ENCODE measurements at regions not wholly inside any gene's neighbourhood (a gene's known extent, or its start where the extent isn't known, plus 50 kb on each side); places are given as distances from the start of the nearest gene placed in this dataset.

DNA sequence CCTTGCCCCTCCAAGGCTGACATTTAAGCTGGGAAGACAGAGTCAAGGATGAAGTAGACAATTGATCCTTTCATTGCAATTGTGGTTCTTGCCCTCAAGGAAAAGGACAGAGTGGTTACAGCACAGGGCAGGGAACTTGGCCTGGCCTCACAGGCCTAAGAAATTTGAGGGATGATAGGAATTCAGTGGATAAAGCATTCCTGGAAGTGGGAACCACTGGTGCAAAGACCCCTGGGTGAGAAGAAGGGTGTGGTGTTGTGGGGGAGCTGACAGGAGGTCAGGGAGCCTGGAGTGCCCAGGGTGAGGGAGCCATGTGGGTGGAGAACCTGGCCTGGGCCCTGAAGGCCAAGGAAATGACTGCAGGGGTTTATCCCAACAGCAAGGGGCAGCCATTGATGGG, 287.4 kb downstream of the UACA start:
- no peak for DNase-seq

- DNase-seq, result no peak
These were observed 288.0 kb downstream of the UACA start for GRCh38 chr15:70475407-70475781.

GRCh38 chr15:70474471-70475406, 288.6 kb downstream of the UACA start:
- DNase-seq, result peak in 17 of 56 donors; percentile 9 to 83 (median 42)

GRCh38 chr15:70473581-70474370, 289.6 kb downstream of the UACA start:
- peak in 1 of 56 donors; percentile 32 for DNase-seq

GRCh38 chr15:70471517-70471916, 291.8 kb downstream of the UACA start:
- DNase-seq, result no peak

- no peak for DNase-seq
These were observed 292.7 kb downstream of the UACA start for GRCh38 chr15:70470556-70471191.

DNA sequence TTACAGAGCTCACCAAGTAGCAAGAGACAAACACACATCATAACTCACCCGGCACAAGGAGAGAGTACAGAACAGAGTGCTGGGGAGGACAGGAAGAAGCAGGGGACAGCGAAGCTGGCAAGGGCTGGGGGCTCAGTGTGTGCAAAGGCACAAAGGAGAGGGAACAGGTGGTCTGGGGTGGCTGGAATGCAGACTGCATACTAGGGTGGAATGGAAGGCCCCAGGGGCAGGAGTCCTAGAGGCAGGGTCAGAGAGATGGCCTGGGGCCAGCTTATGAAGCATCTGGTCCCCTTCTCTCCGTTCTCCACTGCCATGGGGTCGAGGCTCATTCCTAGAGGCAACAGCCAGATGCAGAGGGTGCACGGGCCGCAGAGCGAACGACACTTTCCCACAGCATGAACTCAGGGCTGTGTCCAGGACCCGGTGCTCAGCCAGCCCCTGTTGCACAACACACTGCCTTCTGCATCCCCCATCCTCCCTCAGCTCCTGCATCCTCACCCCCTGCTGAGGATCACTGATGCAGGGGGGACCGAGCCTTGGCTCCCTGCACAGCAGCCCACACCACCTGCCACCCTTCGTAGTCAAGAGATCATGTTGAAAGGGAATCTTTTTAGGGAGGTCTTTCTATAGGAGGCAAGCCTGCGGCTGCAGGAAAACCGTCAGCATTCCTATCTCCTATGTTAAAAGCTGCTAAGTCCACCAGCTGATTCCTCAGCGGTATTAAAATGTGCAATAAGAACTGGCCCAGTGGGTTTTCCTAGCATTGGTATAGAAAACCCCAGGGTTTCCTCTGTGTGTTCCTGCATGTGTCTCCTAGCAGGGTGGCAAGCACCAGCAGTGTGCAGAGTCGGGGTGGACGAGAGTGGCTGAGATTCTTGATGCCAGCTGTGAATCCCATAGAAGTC, 293.5 kb downstream of the UACA start:
- no peak for DNase-seq

DNA sequence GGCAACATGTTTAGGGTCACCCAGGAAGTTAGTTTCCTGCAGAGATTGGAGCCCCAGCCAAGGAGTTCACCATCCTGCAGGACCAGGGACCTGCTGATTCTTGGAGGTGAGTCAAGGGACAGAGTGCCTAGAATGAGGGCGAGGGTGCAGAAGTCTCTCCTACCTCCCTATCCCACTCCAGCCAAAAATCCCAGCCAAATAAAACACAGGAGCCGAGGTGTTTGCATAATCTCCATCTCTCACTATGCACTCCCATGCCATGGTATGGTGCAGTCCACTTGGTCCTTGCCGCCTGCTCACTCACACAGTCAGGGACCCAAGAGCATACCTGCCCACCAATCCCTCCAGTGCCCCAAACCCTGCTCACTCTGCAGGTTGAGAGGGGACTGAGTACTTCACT, 294.2 kb downstream of the UACA start:
- no peak for DNase-seq

GRCh38 chr15:70466895-70467529, 296.3 kb downstream of the UACA start:
- DNase-seq, result peak in 24 of 56 donors; percentile 14 to 69 (median 38)

- DNase-seq, result no peak
These were observed 297.1 kb downstream of the UACA start for GRCh38 chr15:70466305-70466704.

DNA sequence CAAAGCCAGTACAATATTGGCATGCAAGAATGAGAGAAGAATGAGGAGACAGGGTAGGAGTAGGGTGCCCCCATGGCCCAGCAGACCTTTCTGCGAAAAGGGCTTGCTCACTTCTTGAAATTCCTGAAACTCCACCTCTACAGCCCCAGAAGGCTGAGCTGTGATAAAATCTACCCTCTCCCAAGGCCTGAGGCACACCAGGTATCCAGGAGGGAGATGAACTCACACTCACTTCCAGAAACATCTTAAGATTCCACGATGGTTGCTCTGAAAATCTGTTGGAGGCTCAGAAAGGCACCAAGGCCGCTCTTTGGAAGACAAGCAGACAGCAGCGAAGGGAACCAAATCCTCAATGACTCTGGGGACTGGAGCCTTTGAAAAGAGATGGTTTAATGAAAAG, 297.5 kb downstream of the UACA start:
- no peak for DNase-seq

DNA sequence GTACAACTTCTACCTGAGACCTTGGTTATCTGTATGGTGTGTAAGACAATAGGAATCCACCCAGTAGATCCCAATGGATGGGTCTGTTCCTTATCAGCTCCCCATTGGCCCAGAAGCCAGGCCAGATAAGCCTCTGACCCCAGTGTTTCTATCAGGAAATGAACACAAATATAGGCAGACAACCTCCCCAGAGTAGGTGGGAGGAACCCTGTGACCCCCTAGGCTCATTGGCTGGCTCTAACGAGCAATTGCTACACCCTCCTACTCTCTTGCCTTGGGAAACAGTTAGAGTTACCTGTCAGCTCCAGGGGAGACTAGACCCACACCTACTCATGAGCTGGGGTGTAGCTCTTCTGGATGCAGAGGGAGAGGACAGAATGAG, 299.9 kb downstream of the UACA start:
- no peak for DNase-seq

DNA sequence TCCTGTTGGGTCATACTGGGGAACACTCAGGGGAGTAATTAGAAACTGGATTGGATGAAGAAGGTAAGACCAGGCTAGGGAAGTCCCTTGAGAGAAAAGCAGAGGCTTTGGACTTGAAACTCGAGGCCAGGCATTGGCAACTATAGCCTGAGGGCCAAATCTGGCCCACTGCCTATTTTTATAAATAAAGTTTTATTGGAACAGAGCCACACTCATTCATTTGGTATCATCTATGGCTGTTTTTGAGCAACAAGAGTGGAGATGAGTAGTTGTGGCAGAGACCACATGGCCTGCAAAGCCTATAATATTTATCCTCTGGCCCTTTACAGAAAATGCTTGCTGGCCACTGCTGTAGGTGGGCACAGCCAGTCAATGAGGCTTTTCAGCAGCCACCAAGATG, 301.4 kb downstream of the UACA start:
- DNase-seq, result no peak

DNA sequence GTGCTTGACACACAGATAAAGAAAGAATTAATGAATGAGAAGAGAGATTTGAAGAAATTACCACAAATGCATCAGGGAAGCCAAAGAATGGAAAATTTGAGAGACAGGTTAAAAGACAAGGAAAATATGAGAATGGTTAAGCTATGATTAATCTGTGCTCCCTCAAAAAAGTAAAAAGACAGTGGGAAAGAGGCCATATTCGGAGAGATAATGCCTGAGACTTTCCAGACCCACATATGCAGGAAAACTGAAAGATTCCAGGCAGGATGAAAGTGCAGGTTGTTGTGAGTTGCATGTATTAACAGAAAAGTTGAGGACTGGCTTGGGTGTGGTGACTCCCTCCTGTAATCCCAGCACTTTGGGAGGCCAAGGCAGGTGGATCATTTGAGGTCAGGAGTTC, 302.3 kb downstream of the UACA start:
- no peak for DNase-seq

GRCh38 chr15:70459312-70459711, 304.0 kb downstream of the UACA start:
- DNase-seq, result no peak

GRCh38 chr15:70453766-70454165, 309.6 kb downstream of the UACA start:
- DNase-seq, result no peak

DNA sequence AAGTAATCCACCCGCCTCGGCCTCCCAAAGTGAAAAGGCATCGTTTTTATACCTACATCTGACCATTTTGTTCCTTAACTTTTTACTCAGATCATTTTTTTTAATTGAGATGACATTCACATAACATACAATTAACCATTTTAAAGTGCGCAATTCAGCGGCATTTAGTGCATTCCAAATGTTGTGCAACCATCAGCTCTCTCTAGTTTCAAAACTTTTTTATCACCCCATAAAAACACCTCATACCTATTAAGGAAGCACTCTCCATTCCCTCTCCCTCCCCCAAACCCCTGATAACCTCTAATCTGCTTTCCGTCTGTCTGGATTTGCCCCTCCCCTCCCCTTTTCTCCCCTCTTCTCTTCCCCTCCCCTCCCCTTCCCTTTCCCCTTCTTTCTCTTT, 310.1 kb downstream of the UACA start:
- DNase-seq, result no peak

DNA sequence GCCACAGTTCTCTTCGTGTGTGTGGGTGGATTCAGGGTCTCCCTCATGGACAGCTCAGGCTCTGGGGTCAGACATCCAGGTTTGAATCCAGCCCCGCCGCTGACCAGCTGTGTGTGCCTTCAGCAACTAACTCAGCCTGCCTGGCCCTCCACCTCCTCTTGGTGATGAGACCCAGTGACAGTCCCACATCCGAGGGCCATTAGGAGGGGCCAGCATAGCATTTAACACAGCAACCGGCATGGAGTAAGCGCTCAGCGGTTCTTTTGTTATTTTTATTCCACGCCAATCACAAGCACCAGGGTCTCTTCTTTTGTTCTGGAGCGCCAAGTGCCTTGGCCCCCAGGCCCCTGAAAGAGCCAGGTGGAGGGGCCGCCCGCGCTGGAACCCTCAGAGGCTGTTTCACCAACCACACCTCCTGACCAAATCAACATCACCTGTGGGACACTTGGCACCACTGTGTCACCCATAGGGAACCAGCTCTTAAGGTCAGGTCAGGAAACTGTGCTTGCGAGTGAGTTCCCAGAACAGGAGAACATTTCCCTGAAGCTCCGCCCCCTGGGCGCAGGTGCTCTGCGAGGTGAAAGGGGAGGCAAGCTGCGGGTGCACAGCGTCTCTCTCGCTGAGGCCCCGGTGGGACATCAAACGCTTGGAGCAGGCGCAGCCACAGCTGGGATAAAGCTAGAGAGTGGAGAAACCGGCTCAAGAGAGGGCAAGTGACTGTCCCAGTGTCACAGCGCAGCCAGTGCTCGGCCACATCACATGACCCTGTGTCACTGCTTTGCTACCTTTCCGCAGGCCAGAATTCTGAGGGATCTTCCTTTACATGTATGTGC, 311.3 kb downstream of the UACA start:
- no peak for DNase-seq

DNA sequence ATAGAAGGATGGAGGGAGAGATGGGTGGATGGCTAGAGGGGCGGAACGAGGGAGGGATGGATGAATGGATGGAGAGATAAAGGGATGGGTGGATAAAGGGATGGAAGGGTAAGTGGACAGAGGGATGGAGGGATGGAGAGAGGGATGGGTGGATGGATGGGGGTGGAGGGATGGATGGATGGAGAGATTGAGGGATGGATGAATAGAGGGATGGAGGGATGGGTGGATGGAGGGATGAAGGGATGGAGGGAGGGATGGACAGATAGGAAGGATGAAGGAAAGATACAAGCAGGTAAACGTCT, 313.3 kb downstream of the UACA start:
- DNase-seq, result no peak

Data from amygdala (tissue), 56 donors.